A549 (cell line): ENCODE measurements at regions not wholly inside any gene's neighbourhood (a gene's known extent, or its start where the extent isn't known, plus 50 kb on each side); places are given as distances from the start of the nearest gene placed in this dataset.

Experiments used
- CHD2 ChIP-seq: fragments of 150-350 bp; IDR thresholded peaks from 2 replicates; pipeline ENCODE4 v1.6.1; 2014; ENCODE audit warnings: low read length; ENCODE audit not compliant: partially characterized antibody
- CTCF ChIP-seq: fragments of >200 bp; sonication (Bioruptor Twin); formaldehyde crosslinking; IDR thresholded peaks from 3 replicates; pipeline ENCODE4 v1.5.1; 2016
- EP300 ChIP-seq, 2 experiments: fragments of >200 bp; sonication (Bioruptor Twin); formaldehyde crosslinking; IDR thresholded peaks; 2 replicates in 1 of 2; 3 replicates in 1 of 2; pipeline ENCODE4 v1.6.1; 2016 to 2017
- FOSL2 ChIP-seq, 2 experiments: fragments of 450-650 bp in 1 of 2; fragments of >200 bp in 1 of 2; sonication (Bioruptor Twin) in 1 of 2; formaldehyde crosslinking; IDR thresholded peaks; 2 replicates each; pipeline versions ENCODE4 v1.5.0 to v1.6.1; 2016 to 2020; ENCODE audit warnings: mild to moderate bottlenecking in 1 of 2, moderate library complexity in 1 of 2
- MAFK ChIP-seq: fragments of 450-650 bp; IDR thresholded peaks from 2 replicates; pipeline ENCODE4 v1.6.1; 2014; ENCODE audit not compliant: partially characterized antibody
- NPAS2 ChIP-seq: fragments of 250-450 bp; sonication (Bioruptor Pico); IDR thresholded peaks from 2 replicates; pipeline ENCODE4 v1.8.0; 2022; ENCODE audit warnings: mild to moderate bottlenecking, moderate library complexity, borderline replicate concordance
- NR3C1 ChIP-seq: fragments of >200 bp; sonication (Bioruptor Twin); formaldehyde crosslinking; IDR thresholded peaks from 3 replicates; pipeline ENCODE4 v1.6.1; 2017
- POLR2A ChIP-seq: IDR thresholded peaks from 2 replicates; pipeline ENCODE4 v1.6.1; 2012; ENCODE audit warnings: mild to moderate bottlenecking, low read length
- RFX5 ChIP-seq: fragments of 450-650 bp; IDR thresholded peaks from 2 replicates; pipeline ENCODE4 v1.7.1; 2014; ENCODE audit warnings: antibody characterized with exemption, mild to moderate bottlenecking, moderate library complexity
- SMC3 ChIP-seq: fragments of >200 bp; sonication (Bioruptor Twin); formaldehyde crosslinking; IDR thresholded peaks from 3 replicates; pipeline ENCODE4 v1.6.1; 2018; ENCODE audit warnings: inconsistent platforms
- USF2 ChIP-seq: fragments of 450-650 bp; IDR thresholded peaks from 2 replicates; pipeline ENCODE4 v1.6.1; 2014; ENCODE audit warnings: antibody characterized with exemption
- ZSCAN20 ChIP-seq: fragments of 250-450 bp; sonication (Bioruptor Pico); IDR thresholded peaks from 2 replicates; pipeline ENCODE4 v1.8.0; 2022; ENCODE audit warnings: mild to moderate bottlenecking, moderate library complexity

GRCh38 chr10:121281576-121281975, 316.7 kb downstream of the FGFR2 start:
- no peak for TF ChIP-seq EP300 (IDR thresholded peaks at IDR 0.05)
- no peak for TF ChIP-seq CTCF
- no peak for TF ChIP-seq USF2
- TF ChIP-seq CHD2 = no peak
- TF ChIP-seq ZSCAN20 = no peak
- TF ChIP-seq NPAS2 (CRISPR knock-in tag) = no peak
- TF ChIP-seq NR3C1 = no peak
- TF ChIP-seq FOSL2 (IDR thresholded peaks at IDR 0.05) = no peak
- no peak for TF ChIP-seq FOSL2 (CRISPR knock-in tag; IDR thresholded peaks at IDR 0.05)
- TF ChIP-seq MAFK = no peak
- TF ChIP-seq SMC3 = no peak
- TF ChIP-seq POLR2A = no peak
- no peak for TF ChIP-seq RFX5
